GM12878 (cell line): ENCODE measurements at regions not wholly inside any gene's neighbourhood (a gene's known extent, or its start where the extent isn't known, plus 50 kb on each side); places are given as distances from the start of the nearest gene placed in this dataset.

Source experiments
- ATAC-seq: fragments of 200-7000 bp; cut with Tn5 transposase; 3 replicates; pipeline ENCODE4 v1.9.1; 2020; ENCODE audit warnings: mild to moderate bottlenecking, moderate library complexity
- BruUV-seq: library from RNA; stranded (reverse); fragments of 400-500 nt; replicated peaks from 2 replicates; lab custom pipeline; 2021; lab: Mats Ljungman, UMichigan
- CTCF ChIA-PET: fragments of 300-600 bp; sonication (Branson Sonifier 250); formaldehyde crosslinking; extraction: SDS; loops from one replicate; lab custom pipeline; 2021; ENCODE audit warnings: inconsistent platforms; lab: Yijun Ruan, JAX
- POLR2A ChIA-PET: fragments of 350-600 bp; formaldehyde crosslinking; extraction: SDS; loops from one replicate; lab custom pipeline; 2021; ENCODE audit warnings: inconsistent platforms; lab: Charles Lee
- RAD21 ChIA-PET: fragments of 300-600 bp; sonication (Branson Sonifier 250); formaldehyde crosslinking; loops from one replicate; lab custom pipeline; 2023; ENCODE audit warnings: antibody characterized with exemption; ENCODE audit not compliant: unreplicated experiment; lab: Charles Lee
- SMC1A ChIA-PET: fragments of 300-600 bp; sonication (Branson Sonifier 250); formaldehyde crosslinking; loops from one replicate; lab custom pipeline; 2023; ENCODE audit not compliant: unreplicated experiment, uncharacterized antibody; lab: Charles Lee
- DNase-seq: peaks from one replicate; pipeline ENCODE4 v3.0.0-alpha.2; 2011; ENCODE audit warnings: low read depth, low spot score
- FAIRE-seq: peaks from 3 replicates; lab custom pipeline; 2011; peaks lifted over from hg19 to GRCh38; lab: Jason Lieb, UNC
- H2AFZ ChIP-seq: 2 replicates; pipeline ENCODE4 v1.6.0; 2011; ENCODE audit warnings: low read depth, low read length, control low read depth; ENCODE audit not compliant: control insufficient read depth
- H3K27ac ChIP-seq: 2 replicates; pipeline ENCODE4 v1.5.1; 2011; ENCODE audit warnings: control low read depth; ENCODE audit not compliant: control insufficient read depth, insufficient read depth
- H3K27me3 ChIP-seq, 2 experiments: replicated peaks in 1 of 2; 2 replicates each; pipeline versions ENCODE4 v1.6.0 to v1.6.1; 2011; ENCODE audit warnings: low read length in 1 of 2; ENCODE audit not compliant: control insufficient read depth in 2 of 2, insufficient read depth in 2 of 2
- H3K36me3 ChIP-seq, 2 experiments: 2 replicates each; pipeline ENCODE4 v1.5.1; 2011; ENCODE audit warnings: low read length in 1 of 2; ENCODE audit not compliant: control insufficient read depth in 2 of 2, insufficient read depth in 2 of 2
- H3K4me1 ChIP-seq: 2 replicates; pipeline ENCODE4 v1.6.1; 2011; ENCODE audit warnings: mild to moderate bottlenecking, low read length, moderate library complexity, mixed read lengths; ENCODE audit not compliant: control insufficient read depth, insufficient read depth
- H3K4me2 ChIP-seq: 2 replicates; pipeline ENCODE4 v1.6.0; 2011; ENCODE audit warnings: control low read depth; ENCODE audit not compliant: control insufficient read depth, insufficient read depth
- H3K4me3 ChIP-seq: fragments of 200-600 bp; sonication (generic); 2 replicates; pipeline ENCODE4 v1.5.1; 2016
- H3K79me2 ChIP-seq: 2 replicates; pipeline ENCODE4 v1.6.0; 2011; ENCODE audit warnings: low read length; ENCODE audit not compliant: control insufficient read depth, insufficient read depth
- H3K9ac ChIP-seq: 2 replicates; pipeline ENCODE4 v1.8.0; 2011; ENCODE audit warnings: low read length, control low read depth, mixed read lengths; ENCODE audit not compliant: control insufficient read depth, insufficient read depth
- H3K9me3 ChIP-seq: replicated peaks from 3 replicates; pipeline ENCODE4 v1.5.1; 2011; ENCODE audit warnings: mild to moderate bottlenecking, low read length; ENCODE audit not compliant: control insufficient read depth, insufficient read depth
- H4K20me1 ChIP-seq: 2 replicates; pipeline ENCODE4 v1.6.0; 2011; ENCODE audit not compliant: control insufficient read depth, insufficient read depth
- BACH1 ChIP-seq: fragments of 450-650 bp; IDR thresholded peaks from 2 replicates; pipeline ENCODE4 v1.6.1; 2017; ENCODE audit warnings: mild to moderate bottlenecking, borderline replicate concordance
- E2F4 ChIP-seq: IDR thresholded peaks from 2 replicates; pipeline ENCODE4 v1.6.1; 2012; ENCODE audit warnings: low read depth, low read length, improper control_type of control experiment
- GABPA ChIP-seq: IDR thresholded peaks from 2 replicates; pipeline ENCODE4 v1.6.1; 2014; ENCODE audit warnings: antibody characterized with exemption, low read depth, mild to moderate bottlenecking, inconsistent platforms
- MEF2B ChIP-seq: fragments of 450-650 bp; IDR thresholded peaks from 2 replicates; pipeline ENCODE4 v1.6.1; 2018; ENCODE audit warnings: mild to moderate bottlenecking, moderate library complexity; ENCODE audit not compliant: partially characterized antibody, poor library complexity, severe bottlenecking
- NFYB ChIP-seq: IDR thresholded peaks from 2 replicates; pipeline ENCODE4 v1.6.1; 2011; ENCODE audit warnings: low read depth, mild to moderate bottlenecking, low read length, improper control_type of control experiment, moderate library complexity; ENCODE audit not compliant: insufficient read depth
- NR2C2 ChIP-seq: IDR thresholded peaks from 2 replicates; pipeline ENCODE4 v1.6.1; 2011; ENCODE audit warnings: borderline replicate concordance, low read depth; ENCODE audit not compliant: control insufficient read depth, insufficient read length
- SP1 ChIP-seq: IDR thresholded peaks from one replicate; pipeline ENCODE4 v1.6.1; 2011; ENCODE audit warnings: low read depth, low read length
- SUPT20H ChIP-seq: IDR thresholded peaks from 2 replicates; pipeline ENCODE4 v1.6.1; 2011; ENCODE audit warnings: low read depth, mild to moderate bottlenecking, low read length, moderate library complexity, borderline replicate concordance; ENCODE audit not compliant: control insufficient read depth
- TAF1 ChIP-seq: IDR thresholded peaks from 2 replicates; pipeline ENCODE4 v1.6.1; 2011; ENCODE audit warnings: mild to moderate bottlenecking, low read depth, low read length, borderline replicate concordance
- TCF12 ChIP-seq: IDR thresholded peaks from 2 replicates; pipeline ENCODE4 v1.6.1; 2011; ENCODE audit warnings: low read depth, mild to moderate bottlenecking, low read length
- TCF7 ChIP-seq: IDR thresholded peaks from 2 replicates; pipeline ENCODE4 v1.6.1; 2014; ENCODE audit warnings: antibody characterized with exemption, borderline replicate concordance
- ZNF687 ChIP-seq: fragments of 450-650 bp; IDR thresholded peaks from 2 replicates; pipeline ENCODE4 v1.6.1; 2017; ENCODE audit warnings: mild to moderate bottlenecking, moderate library complexity
- WGBS: methylation state at CpG from one replicate; pipeline ENCODE4 v1.1.6; 2016; ENCODE audit warnings: low lambda C conversion rate; ENCODE audit not compliant: insufficient replicate concordance, insufficient coverage; ENCODE audit errors: missing lambda C conversion rate; 5-methylcytosine and 5-hydroxymethylcytosine counted together
- in situ Hi-C: fragments of 300-500 bp; cut with MboI; formaldehyde crosslinking; loops from 9 replicates; pipeline ENCODE4 v1.14.3; 2018; ENCODE audit warnings: mixed read lengths
- intact Hi-C: fragments of 100-400 bp; cut with micrococcal nuclease; formaldehyde crosslinking; loops from one replicate; pipeline ENCODE4 v1.14.2; 2022; ENCODE audit not compliant: unreplicated experiment
- TF ChIP-seq, protein P1 (sequence below): fragments of 450-650 bp; IDR thresholded peaks from 2 replicates; pipeline ENCODE4 v1.6.1; 2017; ENCODE audit warnings: mild to moderate bottlenecking, low read depth, inconsistent platforms; ENCODE audit not compliant: poor library complexity, severe bottlenecking

DNA sequence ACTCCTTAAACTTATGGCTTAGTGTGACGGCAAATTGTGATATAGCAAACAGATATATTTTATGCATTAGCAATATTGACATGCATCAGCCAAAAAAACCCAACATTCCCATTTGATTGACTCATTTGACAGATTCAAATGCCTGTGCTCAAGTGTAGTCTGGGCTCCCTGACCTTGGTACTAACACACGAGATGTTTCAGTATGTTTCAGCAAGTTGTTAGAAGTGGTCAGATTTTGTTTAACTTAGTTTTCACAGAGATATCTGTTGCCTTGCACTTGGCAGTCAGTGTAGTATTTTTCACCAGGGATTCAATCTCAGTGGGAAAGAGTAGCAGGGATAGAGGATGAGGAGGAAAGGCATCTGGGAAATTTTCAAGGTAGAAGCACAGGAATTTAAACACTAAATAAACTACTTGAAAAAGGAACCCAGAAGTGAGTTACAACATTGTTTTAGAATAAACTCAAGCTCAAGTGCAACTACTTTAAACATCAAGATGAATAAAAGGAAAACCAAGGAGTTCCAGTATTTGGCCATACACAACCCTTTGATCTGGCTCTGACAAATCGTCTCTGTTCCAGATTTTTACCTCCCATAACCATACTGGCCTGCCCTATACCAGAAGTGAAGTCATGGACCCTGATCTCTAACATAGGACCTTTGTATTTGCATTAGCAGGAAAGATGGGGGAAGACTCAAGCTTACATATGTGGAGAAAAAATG lies 56.5 kb upstream of the BLID start:
- Histone ChIP-seq H3K9me3 (no peaks in the 10 kb centered on the region), H3K27me3 (no peaks in the 10 kb centered on the region; a peak in 1 of 4 replicates), H3K4me1 (no peaks in the 10 kb centered on the region), H3K36me3 (no peaks in the 10 kb centered on the region), H4K20me1 (no peaks in the 10 kb centered on the region), H3K4me2 (no peak overlapping the region), H3K27ac (no peak overlapping the region), H2AFZ (no peak overlapping the region), H3K79me2 (no peaks in the 10 kb centered on the region), H3K4me3 (no peak overlapping the region), H3K9ac (no peak overlapping the region)
- in situ Hi-C loops (no loop called here), intact Hi-C loops (no loop called here)
- ChIA-PET CTCF (no interaction called here), RAD21 (no interaction called here), POLR2A (no interaction called here), SMC1A (no interaction called here)
- 12% methylated on average over 3 of the region's 3 CpGs for WGBS
- no peak for TF ChIP-seq NR2C2
- TF ChIP-seq NFYB, result no peak
- no peak for TF ChIP-seq TCF12
- TF ChIP-seq MEF2B, result no peak
- no peak for TF ChIP-seq SP1
- TF ChIP-seq BACH1, result no peak
- no peak for TF ChIP-seq ZNF687
- no peak for TF ChIP-seq E2F4
- TF ChIP-seq GABPA, result no peak
- TF ChIP-seq TAF1, result no peak
- TF ChIP-seq TCF7, result no peak
- TF ChIP-seq SUPT20H, result no peak
- TF ChIP-seq, protein P1, sequence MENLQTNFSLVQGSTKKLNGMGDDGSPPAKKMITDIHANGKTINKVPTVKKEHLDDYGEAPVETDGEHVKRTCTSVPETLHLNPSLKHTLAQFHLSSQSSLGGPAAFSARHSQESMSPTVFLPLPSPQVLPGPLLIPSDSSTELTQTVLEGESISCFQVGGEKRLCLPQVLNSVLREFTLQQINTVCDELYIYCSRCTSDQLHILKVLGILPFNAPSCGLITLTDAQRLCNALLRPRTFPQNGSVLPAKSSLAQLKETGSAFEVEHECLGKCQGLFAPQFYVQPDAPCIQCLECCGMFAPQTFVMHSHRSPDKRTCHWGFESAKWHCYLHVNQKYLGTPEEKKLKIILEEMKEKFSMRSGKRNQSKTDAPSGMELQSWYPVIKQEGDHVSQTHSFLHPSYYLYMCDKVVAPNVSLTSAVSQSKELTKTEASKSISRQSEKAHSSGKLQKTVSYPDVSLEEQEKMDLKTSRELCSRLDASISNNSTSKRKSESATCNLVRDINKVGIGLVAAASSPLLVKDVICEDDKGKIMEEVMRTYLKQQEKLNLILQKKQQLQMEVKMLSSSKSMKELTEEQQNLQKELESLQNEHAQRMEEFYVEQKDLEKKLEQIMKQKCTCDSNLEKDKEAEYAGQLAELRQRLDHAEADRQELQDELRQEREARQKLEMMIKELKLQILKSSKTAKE, result no peak
- DNase-seq, result no peak
- no peak for ATAC-seq
- no peak for FAIRE-seq
- BruUV-seq, result no TSS peak
